GM12801 (cell line): ENCODE measurements at regions not wholly inside any gene's neighbourhood (a gene's known extent, or its start where the extent isn't known, plus 50 kb on each side); places are given as distances from the start of the nearest gene placed in this dataset.

Experiments used
- CTCF ChIP-seq: IDR thresholded peaks from one replicate; pipeline ENCODE4 v1.5.1; 2011; ENCODE audit warnings: control low read depth; ENCODE audit not compliant: insufficient read length; ENCODE audit errors: extremely low read depth

GRCh38 chr1:55775007-55775406 lies 559.8 kb upstream of the USP24 start:
- no peak for TF ChIP-seq CTCF

GRCh38 chr1:55774446-55774845 lies 559.3 kb upstream of the USP24 start:
- TF ChIP-seq CTCF: no peak

- no peak for TF ChIP-seq CTCF
These were observed 558.2 kb upstream of the USP24 start for GRCh38 chr1:55773211-55773940.

GRCh38 chr1:55768327-55768952 lies 553.3 kb upstream of the USP24 start:
- no peak for TF ChIP-seq CTCF

- TF ChIP-seq CTCF: no peak
These were observed 552.0 kb upstream of the USP24 start for GRCh38 chr1:55767171-55767570.

- no peak for TF ChIP-seq CTCF
These were observed 536.6 kb upstream of the USP24 start for GRCh38 chr1:55751776-55752175.

GRCh38 chr1:55750628-55750995 lies 535.4 kb upstream of the USP24 start:
- TF ChIP-seq CTCF: no peak
